SK-N-SH (cell line): ENCODE measurements at regions not wholly inside any gene's neighbourhood (a gene's known extent, or its start where the extent isn't known, plus 50 kb on each side); places are given as distances from the start of the nearest gene placed in this dataset.

Experiments
- CTCF ChIP-seq: fragments of 200-600 bp; sonication (generic); IDR thresholded peaks from 2 replicates; pipeline ENCODE4 v1.6.1; 2017; ENCODE audit warnings: antibody characterized with exemption, mild to moderate bottlenecking, moderate library complexity
- EZH2phosphoT487 ChIP-seq: fragments of 200-600 bp; sonication (generic); IDR thresholded peaks from 2 replicates; pipeline ENCODE4 v1.6.1; 2017; ENCODE audit warnings: low read depth, mixed run types, mild to moderate bottlenecking, antibody characterized with exemption, moderate library complexity, borderline replicate concordance
- PBX3 ChIP-seq: IDR thresholded peaks from 2 replicates; pipeline ENCODE4; 2012
- POLR2AphosphoS5 ChIP-seq: IDR thresholded peaks from 2 replicates; pipeline ENCODE4 v1.6.1; 2012; ENCODE audit warnings: low read depth, low read length
- RAD21 ChIP-seq: IDR thresholded peaks from 2 replicates; pipeline ENCODE4 v1.6.1; 2012; ENCODE audit warnings: mild to moderate bottlenecking, low read length
- YY1 ChIP-seq: IDR thresholded peaks from 2 replicates; pipeline ENCODE4 v1.4.0; 2012; ENCODE audit warnings: low read depth, mild to moderate bottlenecking

GRCh38 chr4:20338841-20339240, 87.1 kb downstream of the SLIT2 start:
- TF ChIP-seq CTCF (no peak), RAD21 (no peak), PBX3 (no peak), YY1 (no peak), EZH2phosphoT487 (no peak), POLR2AphosphoS5 (no peak)
